Endothelial cell (in vitro differentiated cells): ENCODE measurements at regions not wholly inside any gene's neighbourhood (a gene's known extent, or its start where the extent isn't known, plus 50 kb on each side); places are given as distances from the start of the nearest gene placed in this dataset.

Source experiments
- DNase-seq: peaks from one replicate; pipeline ENCODE4 v3.0.0; 2021; ENCODE audit warnings: low spot score
- H3K27ac Mint-ChIP-seq: one replicate; pipeline ENCODE4 v1.8.0; 2021; ENCODE audit warnings: mixed read lengths, inconsistent platforms; ENCODE audit not compliant: unreplicated experiment
- H3K27me3 Mint-ChIP-seq: one replicate; pipeline ENCODE4 v1.8.0; 2021; ENCODE audit warnings: mild to moderate bottlenecking, moderate library complexity, mixed read lengths, inconsistent platforms; ENCODE audit not compliant: unreplicated experiment
- H3K36me3 Mint-ChIP-seq: one replicate; pipeline ENCODE4 v1.8.0; 2021; ENCODE audit warnings: mild to moderate bottlenecking, low read depth, mixed read lengths, inconsistent platforms; ENCODE audit not compliant: unreplicated experiment
- H3K4me1 Mint-ChIP-seq: one replicate; pipeline ENCODE4 v1.8.0; 2021; ENCODE audit warnings: mild to moderate bottlenecking, mixed read lengths, inconsistent platforms; ENCODE audit not compliant: unreplicated experiment
- H3K4me3 Mint-ChIP-seq: one replicate; pipeline ENCODE4 v1.8.0; 2021; ENCODE audit warnings: mild to moderate bottlenecking, mixed read lengths, inconsistent platforms; ENCODE audit not compliant: unreplicated experiment
- H3K9me3 Mint-ChIP-seq: one replicate; pipeline ENCODE4 v1.8.0; 2021; ENCODE audit warnings: mixed read lengths, inconsistent platforms; ENCODE audit not compliant: unreplicated experiment
- CTCF ChIP-seq: fragments of 200-600 bp; sonication (generic); IDR thresholded peaks from one replicate; pipeline ENCODE4 v1.5.0; 2021; ENCODE audit warnings: antibody characterized with exemption; ENCODE audit not compliant: unreplicated experiment

- Mint-ChIP-seq H3K27me3 (peaks cover 5% of the 10 kb centered on the region), H3K4me1 (peaks cover 7% of the 10 kb centered on the region), H3K27ac (no peak overlapping the region), H3K4me3 (no peak overlapping the region), H3K36me3 (no peaks in the 10 kb centered on the region), H3K9me3 (no peaks in the 10 kb centered on the region)
- no peak for TF ChIP-seq CTCF
- DNase-seq = no peak
These were observed 168.8 kb upstream of the KLF14 start for GRCh38 chr7:130902755-130903357.

- Mint-ChIP-seq H3K9me3 (no peaks in the 10 kb centered on the region), H3K36me3 (no peaks in the 10 kb centered on the region), H3K27me3 (peaks cover 5% of the 10 kb centered on the region), H3K27ac (no peak overlapping the region), H3K4me1 (peaks cover 7% of the 10 kb centered on the region), H3K4me3 (no peak overlapping the region)
- no peak for TF ChIP-seq CTCF
- no peak for DNase-seq
These were observed 169.5 kb upstream of the KLF14 start for GRCh38 chr7:130903358-130903974.

GRCh38 chr7:130904031-130904757, 170.2 kb upstream of the KLF14 start:
- H3K9me3 Mint-ChIP-seq = no peaks in the 10 kb centered on the region
- TF ChIP-seq CTCF = no peak
- no peak for DNase-seq
- H3K27ac Mint-ChIP-seq = no peak overlapping the region
- H3K4me1 Mint-ChIP-seq = peaks cover 7% of the 10 kb centered on the region
- no peaks in the 10 kb centered on the region for H3K36me3 Mint-ChIP-seq
- H3K27me3 Mint-ChIP-seq = peaks cover 5% of the 10 kb centered on the region
- H3K4me3 Mint-ChIP-seq = no peak overlapping the region

GRCh38 chr7:130904792-130905191, 170.8 kb upstream of the KLF14 start:
- no peaks in the 10 kb centered on the region for H3K9me3 Mint-ChIP-seq
- H3K4me3 Mint-ChIP-seq = no peak overlapping the region
- peaks cover 2% of the 10 kb centered on the region for H3K4me1 Mint-ChIP-seq
- TF ChIP-seq CTCF = no peak
- DNase-seq = no peak
- H3K36me3 Mint-ChIP-seq = no peaks in the 10 kb centered on the region
- no peak overlapping the region for H3K27ac Mint-ChIP-seq
- peaks cover 5% of the 10 kb centered on the region for H3K27me3 Mint-ChIP-seq

GRCh38 chr7:130906575-130906974, 172.6 kb upstream of the KLF14 start:
- TF ChIP-seq CTCF = no peak
- Mint-ChIP-seq H3K4me3 (no peak overlapping the region), H3K27ac (no peak overlapping the region), H3K36me3 (no peaks in the 10 kb centered on the region), H3K4me1 (peaks cover 5% of the 10 kb centered on the region), H3K9me3 (no peaks in the 10 kb centered on the region), H3K27me3 (no peaks in the 10 kb centered on the region)
- DNase-seq = no peak
